C4-2B (cell line): ENCODE measurements at regions not wholly inside any gene's neighbourhood (a gene's known extent, or its start where the extent isn't known, plus 50 kb on each side); places are given as distances from the start of the nearest gene placed in this dataset.

Experiments
- ZFX ChIP-seq: fragments of 450-650 bp; IDR thresholded peaks from 2 replicates; pipeline ENCODE4 v1.6.1; 2017
- TF ChIP-seq, protein P1 (sequence below): fragments of 450-650 bp; conservative IDR thresholded peaks from 2 replicates; pipeline ENCODE4 v1.5.1; 2017; ENCODE audit warnings: mild to moderate bottlenecking

GRCh38 chr9:105883847-105884246 lies 189.5 kb downstream of the TMEM38B start:
- TF ChIP-seq, protein P1, sequence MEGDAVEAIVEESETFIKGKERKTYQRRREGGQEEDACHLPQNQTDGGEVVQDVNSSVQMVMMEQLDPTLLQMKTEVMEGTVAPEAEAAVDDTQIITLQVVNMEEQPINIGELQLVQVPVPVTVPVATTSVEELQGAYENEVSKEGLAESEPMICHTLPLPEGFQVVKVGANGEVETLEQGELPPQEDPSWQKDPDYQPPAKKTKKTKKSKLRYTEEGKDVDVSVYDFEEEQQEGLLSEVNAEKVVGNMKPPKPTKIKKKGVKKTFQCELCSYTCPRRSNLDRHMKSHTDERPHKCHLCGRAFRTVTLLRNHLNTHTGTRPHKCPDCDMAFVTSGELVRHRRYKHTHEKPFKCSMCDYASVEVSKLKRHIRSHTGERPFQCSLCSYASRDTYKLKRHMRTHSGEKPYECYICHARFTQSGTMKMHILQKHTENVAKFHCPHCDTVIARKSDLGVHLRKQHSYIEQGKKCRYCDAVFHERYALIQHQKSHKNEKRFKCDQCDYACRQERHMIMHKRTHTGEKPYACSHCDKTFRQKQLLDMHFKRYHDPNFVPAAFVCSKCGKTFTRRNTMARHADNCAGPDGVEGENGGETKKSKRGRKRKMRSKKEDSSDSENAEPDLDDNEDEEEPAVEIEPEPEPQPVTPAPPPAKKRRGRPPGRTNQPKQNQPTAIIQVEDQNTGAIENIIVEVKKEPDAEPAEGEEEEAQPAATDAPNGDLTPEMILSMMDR, result no peak
- TF ChIP-seq ZFX, result no peak
